GM12872 (cell line): ENCODE measurements at regions not wholly inside any gene's neighbourhood (a gene's known extent, or its start where the extent isn't known, plus 50 kb on each side); places are given as distances from the start of the nearest gene placed in this dataset.

Source experiments
- TF ChIP-seq, protein P1 (sequence below): IDR thresholded peaks from 3 replicates; pipeline ENCODE4 v1.5.1; 2011; ENCODE audit warnings: low read depth, mild to moderate bottlenecking, low read length, moderate library complexity; ENCODE audit not compliant: insufficient read depth

- TF ChIP-seq, protein P1, sequence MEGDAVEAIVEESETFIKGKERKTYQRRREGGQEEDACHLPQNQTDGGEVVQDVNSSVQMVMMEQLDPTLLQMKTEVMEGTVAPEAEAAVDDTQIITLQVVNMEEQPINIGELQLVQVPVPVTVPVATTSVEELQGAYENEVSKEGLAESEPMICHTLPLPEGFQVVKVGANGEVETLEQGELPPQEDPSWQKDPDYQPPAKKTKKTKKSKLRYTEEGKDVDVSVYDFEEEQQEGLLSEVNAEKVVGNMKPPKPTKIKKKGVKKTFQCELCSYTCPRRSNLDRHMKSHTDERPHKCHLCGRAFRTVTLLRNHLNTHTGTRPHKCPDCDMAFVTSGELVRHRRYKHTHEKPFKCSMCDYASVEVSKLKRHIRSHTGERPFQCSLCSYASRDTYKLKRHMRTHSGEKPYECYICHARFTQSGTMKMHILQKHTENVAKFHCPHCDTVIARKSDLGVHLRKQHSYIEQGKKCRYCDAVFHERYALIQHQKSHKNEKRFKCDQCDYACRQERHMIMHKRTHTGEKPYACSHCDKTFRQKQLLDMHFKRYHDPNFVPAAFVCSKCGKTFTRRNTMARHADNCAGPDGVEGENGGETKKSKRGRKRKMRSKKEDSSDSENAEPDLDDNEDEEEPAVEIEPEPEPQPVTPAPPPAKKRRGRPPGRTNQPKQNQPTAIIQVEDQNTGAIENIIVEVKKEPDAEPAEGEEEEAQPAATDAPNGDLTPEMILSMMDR = no peak
These were observed 203.6 kb downstream of the TRIM29 start for GRCh38 chr11:119934267-119934666.

GRCh38 chr11:119933584-119933983 is 204.3 kb downstream of the TRIM29 start:
- TF ChIP-seq, protein P1 = no peak

- TF ChIP-seq, protein P1 = no peak
These were observed 204.0 kb upstream of the NECTIN1 start for GRCh38 chr11:119932828-119933562.

DNA sequence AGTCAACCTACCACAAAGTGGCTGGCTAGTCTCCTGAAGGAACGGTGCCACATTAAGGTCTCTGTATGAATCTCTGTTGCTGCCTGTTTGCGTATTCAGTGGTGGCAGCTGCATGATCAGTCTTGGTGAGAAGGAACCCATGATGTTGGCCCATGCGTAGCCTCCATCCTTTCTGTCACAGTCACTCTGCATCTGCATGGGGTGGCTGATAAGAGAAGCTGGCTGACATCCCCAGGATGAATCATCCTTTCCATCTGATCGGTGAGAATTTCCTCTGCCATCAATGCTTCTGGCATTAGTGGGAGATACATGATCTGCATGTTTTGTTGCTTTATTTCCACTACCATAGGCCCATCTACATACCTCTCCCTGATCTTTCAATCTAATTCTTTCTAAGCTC is 199.0 kb upstream of the NECTIN1 start:
- TF ChIP-seq, protein P1 = no peak

- TF ChIP-seq, protein P1 = no peak
These were observed 195.0 kb upstream of the NECTIN1 start for GRCh38 chr11:119924017-119924416.

DNA sequence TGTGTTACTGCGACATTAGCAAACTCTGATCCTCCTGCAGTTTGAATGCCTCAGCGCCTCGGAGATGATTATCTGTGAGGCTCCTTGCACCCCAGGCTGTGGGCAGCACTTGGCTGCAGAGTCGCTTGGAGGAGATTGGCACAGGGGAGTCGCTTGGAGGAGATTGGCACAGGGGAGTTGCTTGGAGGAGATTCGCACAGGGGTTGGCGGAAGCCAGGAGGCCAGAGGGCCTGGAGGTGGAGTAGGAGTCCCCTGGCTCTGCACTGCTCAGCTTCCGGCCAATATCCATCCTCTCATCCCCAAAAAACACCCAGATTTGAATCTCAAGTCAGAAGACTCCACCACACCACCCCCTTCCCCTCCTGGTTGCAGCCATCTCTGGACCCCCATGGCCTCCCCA is 192.6 kb upstream of the NECTIN1 start:
- TF ChIP-seq, protein P1 = no peak

DNA sequence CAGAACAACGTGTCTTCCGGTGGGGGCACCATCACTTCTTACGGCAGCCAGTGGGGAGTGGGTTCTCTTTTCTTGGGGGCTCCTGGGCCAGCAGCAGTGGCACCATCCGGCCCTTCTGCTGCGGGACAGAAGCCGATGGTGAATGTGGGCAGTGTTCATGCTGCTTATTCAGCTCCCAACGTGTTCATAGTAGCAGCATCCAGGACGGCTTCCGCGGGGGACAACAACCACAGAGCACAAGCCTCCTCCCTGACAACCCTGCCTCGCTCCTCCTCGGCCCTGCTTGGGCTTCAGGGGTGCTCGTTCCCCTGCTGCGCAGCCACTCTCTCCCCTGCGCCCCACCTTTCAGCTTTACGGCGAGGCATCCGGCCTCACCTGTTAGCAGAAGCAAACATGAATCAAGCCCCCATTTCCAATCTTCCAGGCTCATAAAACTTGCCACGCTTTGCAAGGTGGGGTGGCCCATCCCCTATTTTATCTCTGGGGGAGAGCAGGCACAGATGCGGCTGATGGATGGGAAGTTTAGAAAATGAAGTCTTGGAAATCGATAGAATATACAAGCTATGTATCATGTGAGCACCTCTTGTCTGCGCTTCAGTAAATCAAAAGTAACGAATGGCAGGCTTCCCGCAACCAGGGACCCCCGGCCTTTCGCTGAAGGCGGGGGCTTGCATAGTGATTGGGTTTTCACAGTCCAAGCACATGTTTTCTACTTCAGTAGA is 191.8 kb upstream of the NECTIN1 start:
- TF ChIP-seq, protein P1 = no peak
